RWPE2 (cell line): ENCODE measurements at regions not wholly inside any gene's neighbourhood (a gene's known extent, or its start where the extent isn't known, plus 50 kb on each side); places are given as distances from the start of the nearest gene placed in this dataset.
"Not testable (repeated sequence)": the region's sequence is repeated elsewhere in the genome, so short reads cannot be mapped to it uniquely, and the experiment has no call there.

ENCODE experiments used
- ATAC-seq: fragments of 200-7000 bp; cut with Tn5 transposase; 3 replicates; pipeline ENCODE4 v1.9.1; 2021; ENCODE audit warnings: low read depth
- DNase-seq: peaks from one replicate; pipeline ENCODE4 v3.0.0-alpha.2; 2020; ENCODE audit warnings: low spot score
- H3K27ac ChIP-seq: fragments of 450-650 bp; 2 replicates; pipeline ENCODE4 v1.5.1; 2017; ENCODE audit warnings: mild to moderate bottlenecking; ENCODE audit not compliant: poor library complexity, severe bottlenecking
- H3K27me3 ChIP-seq: fragments of 250-450 bp; sonication (Bioruptor Pico); 2 replicates; pipeline ENCODE4 v1.5.1; 2021; ENCODE audit warnings: mild to moderate bottlenecking, moderate library complexity; ENCODE audit not compliant: insufficient read depth, poor library complexity, severe bottlenecking
- H3K36me3 ChIP-seq: fragments of 250-450 bp; sonication (Bioruptor Pico); 2 replicates; pipeline ENCODE4 v1.5.1; 2020; ENCODE audit warnings: low read depth, mild to moderate bottlenecking, moderate library complexity
- H3K4me1 ChIP-seq: fragments of 250-450 bp; sonication (Bioruptor Pico); 2 replicates; pipeline ENCODE4 v1.5.1; 2021; ENCODE audit warnings: mild to moderate bottlenecking, moderate library complexity; ENCODE audit not compliant: insufficient read depth, poor library complexity, severe bottlenecking
- H3K4me3 ChIP-seq: fragments of 250-450 bp; sonication (Bioruptor Pico); 2 replicates; pipeline ENCODE4 v1.5.1; 2021; ENCODE audit warnings: mild to moderate bottlenecking, moderate library complexity; ENCODE audit not compliant: severe bottlenecking
- H3K9me3 ChIP-seq: fragments of 250-450 bp; sonication (Bioruptor Pico); 2 replicates; pipeline ENCODE4 v1.5.1; 2021; ENCODE audit warnings: mild to moderate bottlenecking, moderate library complexity; ENCODE audit not compliant: severe bottlenecking
- TF ChIP-seq, protein P1 (sequence below): fragments of 450-650 bp; IDR thresholded peaks from one replicate; pipeline ENCODE4 v1.5.1; 2017; ENCODE audit warnings: mild to moderate bottlenecking, moderate library complexity; ENCODE audit not compliant: poor library complexity, severe bottlenecking

DNA sequence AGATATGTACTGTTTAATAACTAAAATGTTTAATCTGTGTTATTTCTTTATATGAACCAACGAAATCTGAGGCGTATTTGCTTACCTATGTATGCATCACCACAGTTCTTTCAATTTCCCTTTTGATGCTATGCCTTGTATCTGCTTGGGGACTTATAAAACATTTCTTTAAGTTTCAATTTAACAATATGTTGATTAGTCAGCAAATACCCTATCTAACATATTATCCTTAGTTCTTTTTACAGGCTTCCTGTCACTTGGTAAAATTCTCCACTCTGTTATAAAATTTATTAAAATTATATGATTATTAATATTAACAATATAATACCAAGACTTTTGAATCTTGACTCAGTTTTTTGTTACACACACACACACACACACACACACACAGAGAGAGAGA, 174.3 kb downstream of the CPS1 start:
- H3K4me1 ChIP-seq: no peaks in the 10 kb centered on the region
- no peak overlapping the region for H3K4me3 ChIP-seq
- DNase-seq (no peak), ATAC-seq (no peak)
- H3K27ac ChIP-seq: no peak overlapping the region
- TF ChIP-seq, protein P1, sequence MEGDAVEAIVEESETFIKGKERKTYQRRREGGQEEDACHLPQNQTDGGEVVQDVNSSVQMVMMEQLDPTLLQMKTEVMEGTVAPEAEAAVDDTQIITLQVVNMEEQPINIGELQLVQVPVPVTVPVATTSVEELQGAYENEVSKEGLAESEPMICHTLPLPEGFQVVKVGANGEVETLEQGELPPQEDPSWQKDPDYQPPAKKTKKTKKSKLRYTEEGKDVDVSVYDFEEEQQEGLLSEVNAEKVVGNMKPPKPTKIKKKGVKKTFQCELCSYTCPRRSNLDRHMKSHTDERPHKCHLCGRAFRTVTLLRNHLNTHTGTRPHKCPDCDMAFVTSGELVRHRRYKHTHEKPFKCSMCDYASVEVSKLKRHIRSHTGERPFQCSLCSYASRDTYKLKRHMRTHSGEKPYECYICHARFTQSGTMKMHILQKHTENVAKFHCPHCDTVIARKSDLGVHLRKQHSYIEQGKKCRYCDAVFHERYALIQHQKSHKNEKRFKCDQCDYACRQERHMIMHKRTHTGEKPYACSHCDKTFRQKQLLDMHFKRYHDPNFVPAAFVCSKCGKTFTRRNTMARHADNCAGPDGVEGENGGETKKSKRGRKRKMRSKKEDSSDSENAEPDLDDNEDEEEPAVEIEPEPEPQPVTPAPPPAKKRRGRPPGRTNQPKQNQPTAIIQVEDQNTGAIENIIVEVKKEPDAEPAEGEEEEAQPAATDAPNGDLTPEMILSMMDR: no peak
- peaks cover 4% of the 10 kb centered on the region for H3K27me3 ChIP-seq
- H3K9me3 ChIP-seq: no peaks in the 10 kb centered on the region
- no peaks in the 10 kb centered on the region for H3K36me3 ChIP-seq

DNA sequence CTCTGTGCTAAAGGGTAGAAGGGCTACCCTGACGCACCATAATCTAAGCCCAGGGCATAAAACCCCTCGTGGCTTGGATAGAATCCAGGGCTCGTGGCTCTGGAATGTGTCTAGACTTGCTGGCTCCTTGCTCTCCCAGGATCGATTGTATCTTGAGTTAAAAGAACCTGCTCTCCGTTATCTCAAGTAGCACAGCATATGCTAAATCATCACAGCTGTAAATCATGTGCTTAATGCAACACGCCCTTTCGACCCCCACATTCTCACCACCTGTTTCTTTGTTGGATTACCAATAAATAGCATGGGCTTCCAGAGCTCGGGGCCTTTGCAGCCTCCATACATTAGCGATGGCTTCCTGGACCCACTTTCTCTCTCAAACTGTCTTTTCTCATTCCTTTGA, 190.4 kb downstream of the CPS1 start:
- not testable (repeated sequence) for H3K4me1 ChIP-seq, H3K9me3 ChIP-seq, H3K27ac ChIP-seq, H3K4me3 ChIP-seq, DNase-seq, H3K27me3 ChIP-seq, H3K36me3 ChIP-seq, ATAC-seq

DNA sequence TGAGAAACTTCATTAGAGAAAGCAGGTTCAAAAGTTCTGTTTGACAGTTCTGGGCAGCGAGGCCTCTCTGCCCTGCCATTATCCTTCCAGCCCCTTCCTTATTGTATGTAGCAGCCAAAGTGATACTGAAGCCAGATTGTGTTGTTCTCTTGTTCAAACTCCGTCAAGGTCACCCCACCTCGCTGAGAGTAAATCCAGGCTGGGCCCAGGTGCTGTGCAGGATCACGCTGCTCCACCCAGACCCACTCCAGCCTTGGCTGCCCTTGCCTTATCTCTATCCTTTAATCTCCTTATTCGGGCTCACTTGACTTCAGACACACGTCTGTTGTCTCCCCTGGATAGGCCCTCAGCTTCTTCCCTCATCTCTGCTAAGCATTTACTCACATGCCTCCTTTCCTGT, 196.1 kb downstream of the CPS1 start:
- no peaks in the 10 kb centered on the region for H3K4me1 ChIP-seq
- DNase-seq (no peak), ATAC-seq (no peak)
- H3K27me3 ChIP-seq: no peaks in the 10 kb centered on the region
- H3K9me3 ChIP-seq: no peaks in the 10 kb centered on the region
- no peak overlapping the region for H3K27ac ChIP-seq
- H3K36me3 ChIP-seq: no peaks in the 10 kb centered on the region
- no peak overlapping the region for H3K4me3 ChIP-seq
- TF ChIP-seq, protein P1: no peak

DNA sequence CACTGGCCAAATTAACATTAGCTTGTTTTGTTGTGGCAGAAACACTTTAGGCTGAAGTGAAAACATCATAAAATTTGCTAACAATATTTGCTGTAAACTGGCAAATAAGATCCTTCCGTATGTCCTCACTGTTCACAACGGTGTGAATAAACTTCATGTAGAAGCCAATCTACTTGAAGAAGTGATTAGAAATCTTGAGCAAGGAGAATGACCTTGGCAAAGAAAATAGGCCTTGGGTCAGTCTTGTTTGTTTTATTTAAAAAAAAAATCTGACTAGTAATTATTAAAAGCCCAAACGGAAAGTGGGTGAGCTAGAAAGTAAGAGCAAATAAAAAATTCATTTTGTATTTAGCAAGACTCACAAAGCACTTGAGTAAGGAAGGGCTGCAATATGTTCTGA, 197.0 kb downstream of the CPS1 start:
- Histone ChIP-seq H3K27me3 (no peaks in the 10 kb centered on the region), H3K9me3 (no peaks in the 10 kb centered on the region), H3K4me3 (no peak overlapping the region), H3K36me3 (no peaks in the 10 kb centered on the region), H3K27ac (no peak overlapping the region), H3K4me1 (no peaks in the 10 kb centered on the region)
- TF ChIP-seq, protein P1: no peak
- DNase-seq (no peak), ATAC-seq (no peak)

DNA sequence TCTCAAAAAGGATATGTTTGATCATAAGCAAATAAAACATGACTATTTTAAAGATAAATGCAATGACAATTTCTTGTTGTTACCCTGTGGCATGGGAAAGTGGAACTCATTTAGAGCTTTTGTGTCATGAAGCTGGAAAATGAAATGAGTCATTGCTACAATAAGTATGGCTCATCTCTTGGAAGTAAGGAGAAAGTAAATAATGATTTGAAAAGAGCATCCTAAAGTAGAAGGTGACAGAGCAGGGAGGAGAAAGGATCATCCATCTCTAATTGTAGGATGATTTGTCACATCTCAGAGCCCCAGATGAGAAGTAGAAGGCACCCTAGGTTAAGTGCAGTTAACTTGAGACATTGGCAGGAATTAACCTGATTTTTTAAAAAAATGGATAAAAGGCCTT, 200.5 kb downstream of the CPS1 start:
- H3K27ac ChIP-seq: no peak overlapping the region

More for the DNA sequence above, 200.5 kb downstream of the CPS1 start:
- H3K9me3 ChIP-seq: no peaks in the 10 kb centered on the region
- H3K4me3 ChIP-seq: no peak overlapping the region
- TF ChIP-seq, protein P1: no peak
- no peaks in the 10 kb centered on the region for H3K36me3 ChIP-seq
- H3K4me1 ChIP-seq: no peaks in the 10 kb centered on the region
- H3K27me3 ChIP-seq: no peaks in the 10 kb centered on the region
- ATAC-seq: no peak
- DNase-seq: no peak
